ENCODE measurements at regions not wholly inside any gene's neighbourhood (a gene's known extent, or its start where the extent isn't known, plus 50 kb on each side); places are given as distances from the start of the nearest gene placed in this dataset.
"Not testable (repeated sequence)": the region's sequence is repeated elsewhere in the genome, so short reads cannot be mapped to it uniquely, and the experiment has no call there.

DNA sequence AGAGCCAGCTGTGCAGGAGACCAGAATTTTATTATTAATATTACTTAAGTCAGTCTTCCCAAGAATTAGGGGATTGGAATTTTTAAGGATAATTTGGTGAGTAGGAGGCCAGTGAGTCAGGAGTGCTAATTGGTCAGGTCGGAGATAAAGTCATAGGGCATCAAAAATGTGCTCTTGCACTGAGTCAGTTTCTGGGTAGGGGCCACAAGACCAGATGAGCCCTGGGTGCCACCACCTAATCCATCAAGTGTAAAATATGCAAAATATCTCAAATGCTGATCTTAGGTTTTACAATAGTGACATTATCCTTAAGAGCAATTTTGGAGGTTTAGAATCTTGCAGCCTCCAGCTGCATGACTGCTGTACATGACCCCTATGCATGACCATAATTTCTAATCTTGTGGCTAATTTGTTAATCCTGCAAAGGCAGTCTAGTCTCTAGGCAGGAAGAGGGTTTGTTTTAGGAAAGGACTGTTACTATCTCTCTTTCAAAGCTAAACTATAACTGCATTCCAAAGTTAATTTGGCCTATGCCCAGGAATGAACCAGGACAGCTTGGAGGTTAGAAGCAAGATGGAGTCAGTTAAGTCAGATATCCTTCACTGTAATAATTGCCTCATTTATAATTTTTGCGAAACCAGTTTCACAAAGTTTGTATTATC lies 215.9 kb downstream of the RNF152 start:
- no peak for DNase-seq (ENCODE audit: low spot score)

DNA sequence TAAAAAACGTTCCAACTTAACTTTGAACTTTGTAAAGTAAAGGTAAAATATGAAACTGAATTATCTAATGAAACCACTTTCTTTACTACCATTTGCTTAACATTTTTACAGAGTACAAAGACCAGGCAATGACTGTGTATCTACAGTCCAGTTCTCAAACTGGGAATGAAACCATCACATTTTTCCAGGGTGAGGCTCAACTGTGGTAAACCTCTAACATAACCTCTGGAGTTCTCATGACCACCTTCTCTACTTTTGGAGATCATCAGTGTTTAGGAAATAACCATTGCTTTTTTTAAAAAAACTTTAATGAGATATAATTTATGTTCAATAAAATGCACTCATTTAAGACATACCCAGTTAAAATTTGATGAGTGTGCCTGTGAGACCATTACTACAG lies 223.5 kb downstream of the RNF152 start:
- no peak for DNase-seq (ENCODE audit: low spot score)

DNA sequence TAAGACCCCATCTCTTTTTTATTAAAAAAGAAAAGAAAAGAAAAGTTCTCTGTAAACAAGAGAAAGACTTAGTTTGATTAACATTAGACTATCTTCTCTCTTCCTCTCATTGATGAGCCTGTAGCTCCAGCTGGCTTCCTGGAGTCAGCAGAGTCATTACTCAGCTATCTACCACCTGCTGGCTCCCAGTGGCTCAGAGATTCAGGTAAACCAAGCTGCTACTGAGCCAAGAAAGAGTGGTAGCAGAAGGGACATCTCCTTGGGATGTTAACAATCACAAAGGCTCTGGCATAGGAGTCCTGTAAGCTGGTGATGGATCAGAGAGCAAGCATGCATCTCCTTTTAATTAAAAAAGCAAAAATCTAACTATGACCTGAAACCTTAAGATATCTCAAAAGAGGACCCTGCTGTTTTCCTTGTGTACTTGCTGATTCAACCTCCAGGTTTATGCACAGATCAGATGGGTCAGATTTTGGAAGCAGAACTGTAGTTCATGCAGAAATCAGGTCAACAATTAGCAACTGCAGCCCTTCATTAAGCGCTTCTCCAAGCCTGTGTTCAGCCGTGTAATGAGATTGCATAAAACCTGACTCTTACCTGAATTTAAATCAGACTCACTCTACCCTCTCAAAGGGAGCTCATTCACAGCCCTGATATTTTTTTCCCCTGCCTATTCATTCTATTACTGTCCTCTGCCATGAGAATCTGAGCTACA lies 225.8 kb downstream of the RNF152 start:
- no peak for DNase-seq (ENCODE audit: low spot score)

DNA sequence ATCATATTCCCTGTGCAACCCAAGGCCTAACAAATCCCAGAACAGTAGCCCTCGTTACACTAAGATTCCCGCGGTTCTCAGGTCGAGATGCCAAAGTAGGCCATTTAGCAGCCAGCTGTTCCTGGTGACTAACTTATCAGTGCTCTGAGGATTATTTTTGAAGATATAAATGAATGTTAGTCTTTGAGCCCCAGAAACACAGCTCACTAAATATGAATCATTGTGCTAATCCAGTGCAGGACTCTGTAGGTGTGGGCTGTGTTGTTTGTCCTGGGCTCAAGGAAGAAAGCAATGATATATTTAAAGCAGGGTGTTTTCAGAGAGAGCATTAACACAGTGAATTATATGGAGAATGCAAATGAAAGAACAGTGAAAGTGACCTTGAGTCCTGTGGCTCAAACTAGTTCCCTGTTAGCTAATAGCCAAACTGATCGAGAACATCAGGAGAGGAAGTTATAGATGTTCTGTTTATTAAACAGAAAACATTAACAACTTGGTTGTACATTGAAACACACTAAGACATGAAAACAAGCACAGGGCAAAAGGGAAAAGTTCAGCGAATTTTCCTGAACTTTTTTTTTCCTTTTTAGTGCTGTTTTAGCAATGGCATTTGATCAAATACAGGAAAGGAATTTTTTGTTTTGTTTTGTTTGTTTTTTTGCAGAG lies 228.3 kb downstream of the RNF152 start:
- no peak for DNase-seq (ENCODE audit: low spot score)

DNA sequence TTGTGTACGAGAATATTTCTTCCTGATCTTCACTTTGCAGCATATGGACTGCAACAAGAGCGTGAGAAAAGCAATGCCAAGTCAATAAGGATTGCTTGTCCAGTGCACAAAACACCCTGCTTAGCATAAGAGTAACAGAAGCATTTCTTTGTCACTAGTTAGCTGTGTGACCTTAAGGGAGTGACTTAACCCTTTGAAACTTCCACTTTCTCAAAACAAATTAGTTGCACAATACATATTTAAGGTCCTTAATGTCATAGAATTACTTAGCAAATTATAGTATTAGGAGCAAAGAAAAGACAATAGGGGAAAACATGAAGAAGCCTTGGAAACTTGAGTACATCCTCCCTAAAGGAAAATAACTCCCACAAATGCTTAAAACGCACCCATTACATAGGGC lies 230.1 kb downstream of the RNF152 start:
- DNase-seq (ENCODE audit: low spot score): no peak

DNA sequence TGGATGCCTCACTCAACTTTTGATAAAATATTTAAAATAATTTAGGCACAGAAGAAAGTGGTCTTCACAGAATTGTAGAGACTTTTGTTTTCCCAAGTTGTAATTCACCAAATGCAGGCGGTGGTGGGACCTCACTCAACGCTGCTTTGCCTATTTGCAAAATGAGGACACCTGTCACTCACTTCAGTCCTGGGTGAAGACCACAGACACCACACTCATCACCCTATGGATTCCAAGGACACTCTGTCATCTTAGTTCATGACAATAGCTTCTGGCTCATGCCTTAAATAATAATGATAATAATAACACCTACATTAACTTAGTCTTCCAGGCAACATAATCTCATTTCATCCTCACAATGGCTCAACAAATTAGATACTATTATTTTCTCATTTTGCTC lies 234.4 kb downstream of the RNF152 start:
- no peak for DNase-seq (ENCODE audit: low spot score)

DNA sequence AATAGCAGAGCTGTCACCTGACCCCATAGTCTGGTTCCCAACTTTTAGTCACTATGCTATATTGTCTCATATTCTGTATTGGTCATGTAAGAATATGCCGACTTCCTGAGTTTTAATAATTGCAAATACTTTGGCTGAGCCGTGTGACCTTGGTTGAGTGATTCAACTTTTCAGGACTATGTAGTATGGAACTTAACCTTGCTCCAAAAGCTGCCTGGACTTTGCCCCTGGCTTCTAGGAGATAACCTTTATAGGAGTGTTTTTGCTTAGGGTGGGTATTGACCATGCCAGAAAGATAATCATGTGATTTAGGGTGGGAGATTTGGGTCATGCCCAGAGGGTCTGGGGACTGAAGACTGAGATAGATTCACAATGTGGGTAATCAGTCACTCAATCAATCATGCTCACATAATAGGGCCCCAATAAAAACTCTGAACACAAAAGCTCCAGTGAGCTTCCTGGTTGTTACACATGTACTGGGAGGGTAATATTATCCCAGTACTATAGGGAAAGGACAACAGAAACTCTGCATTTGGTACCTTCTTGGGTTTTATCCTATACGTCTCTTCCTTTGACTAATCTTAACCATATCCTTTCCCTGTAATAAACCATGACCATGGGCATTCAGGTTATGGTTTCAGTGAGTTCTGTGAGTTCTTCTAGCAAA lies 235.6 kb downstream of the RNF152 start:
- DNase-seq (ENCODE audit: low spot score): no peak

DNA sequence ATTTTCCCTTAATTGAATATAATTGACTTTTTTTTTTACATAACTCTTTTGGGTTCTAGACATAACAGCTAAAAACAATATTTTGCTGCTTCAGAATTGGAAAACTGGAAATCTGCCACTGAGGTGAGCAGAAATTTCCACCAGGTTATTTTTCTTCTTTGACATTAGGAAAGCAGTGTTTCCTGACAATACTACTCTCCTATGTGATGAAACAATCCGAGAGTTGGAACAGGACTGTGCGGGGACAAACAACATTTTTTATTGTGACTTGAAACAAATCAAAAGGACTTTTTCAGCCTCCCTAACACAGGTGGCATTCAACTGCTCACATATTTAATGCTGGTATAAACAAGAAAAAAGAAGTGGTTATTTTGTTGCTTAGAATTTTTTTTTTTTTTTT lies 237.2 kb downstream of the RNF152 start:
- DNase-seq (ENCODE audit: low spot score): no peak

DNA sequence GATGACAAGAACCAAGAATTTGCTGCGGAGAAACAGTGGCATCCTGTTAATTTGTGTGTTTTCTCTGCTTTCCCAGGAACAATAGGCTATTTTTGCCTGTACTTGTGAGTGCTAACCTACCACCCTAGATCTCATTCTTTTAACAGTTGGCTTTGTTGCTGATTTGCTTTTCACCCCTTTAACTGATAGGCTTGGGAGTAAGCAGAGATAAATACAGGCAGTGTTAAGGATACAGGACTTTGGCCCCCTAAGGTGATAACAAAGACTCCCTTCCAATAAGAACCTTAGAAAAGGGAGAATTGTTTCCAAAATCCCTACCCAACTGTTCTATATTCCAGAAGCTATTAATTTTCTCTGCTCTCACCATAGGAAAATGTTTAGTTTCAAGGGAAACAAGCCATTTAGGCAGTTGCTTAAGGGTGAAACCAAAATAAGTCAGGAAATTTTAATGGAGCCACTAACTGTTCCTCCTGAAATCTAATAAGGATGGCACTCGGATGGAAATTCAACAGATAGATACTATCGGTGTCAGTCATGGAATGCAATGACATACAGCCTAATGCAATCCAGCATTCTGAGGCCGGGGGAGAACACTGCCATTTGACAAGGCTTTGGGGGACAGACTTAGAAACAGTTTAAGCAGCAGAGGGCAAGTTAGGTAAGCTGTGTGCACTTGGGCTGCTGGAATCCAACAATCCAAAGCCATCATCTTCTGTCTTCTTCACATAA lies 238.8 kb downstream of the RNF152 start:
- DNase-seq (ENCODE audit: low spot score): no peak

DNA sequence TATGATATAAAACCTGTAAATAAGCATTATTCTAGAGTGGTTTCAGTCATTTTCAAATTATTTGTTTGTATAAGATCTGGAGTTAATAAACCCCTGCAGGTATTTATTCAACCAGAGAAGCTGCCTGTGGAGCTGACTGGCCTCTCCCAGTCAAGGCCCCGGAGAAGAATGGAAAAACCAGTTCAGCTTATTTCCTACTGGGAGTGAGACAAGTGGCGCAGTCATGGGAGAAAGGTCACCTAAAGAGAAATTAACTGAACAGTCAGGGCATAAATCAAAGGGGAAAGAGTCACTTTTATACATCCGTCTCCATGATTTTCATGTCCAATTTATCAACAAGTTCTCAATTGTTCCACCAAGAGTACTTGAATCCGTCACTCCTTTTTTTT lies 240.9 kb downstream of the RNF152 start:
- DNase-seq (ENCODE audit: low spot score): peak; percentile 27

DNA sequence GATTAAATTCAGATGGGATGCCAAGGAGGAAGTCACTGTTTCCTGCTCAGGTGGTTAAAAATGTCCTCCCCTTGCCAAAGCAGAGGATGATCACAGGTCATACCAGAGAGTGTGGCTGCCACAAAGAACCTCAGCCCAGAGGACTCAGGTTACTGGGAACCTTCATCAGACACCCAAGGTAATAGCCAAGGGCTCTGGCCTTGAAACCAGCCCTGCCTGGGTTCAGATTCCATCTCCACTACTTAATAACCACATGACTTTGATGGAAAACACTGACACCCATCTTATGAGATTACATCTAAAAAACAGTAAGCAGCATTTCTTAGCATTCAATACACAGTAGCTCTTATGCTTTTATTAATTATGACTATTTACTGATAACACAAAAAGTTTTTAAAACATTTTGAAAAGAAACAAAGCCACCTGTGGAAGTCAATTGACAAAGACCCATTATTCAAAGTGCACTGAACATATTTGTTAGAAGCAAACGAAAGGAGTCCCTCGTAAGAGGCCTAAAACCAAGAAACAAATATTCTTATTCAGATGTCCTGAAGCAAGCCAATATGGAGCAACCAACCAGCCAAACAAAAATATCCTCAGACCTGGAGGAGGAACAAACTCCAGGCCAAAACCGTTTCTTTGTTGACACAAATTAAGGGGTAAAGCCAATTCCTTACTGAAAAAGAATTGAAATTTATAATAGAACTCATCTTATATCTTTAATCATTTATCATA lies 241.5 kb downstream of the RNF152 start:
- no peak for DNase-seq (ENCODE audit: low spot score)

DNA sequence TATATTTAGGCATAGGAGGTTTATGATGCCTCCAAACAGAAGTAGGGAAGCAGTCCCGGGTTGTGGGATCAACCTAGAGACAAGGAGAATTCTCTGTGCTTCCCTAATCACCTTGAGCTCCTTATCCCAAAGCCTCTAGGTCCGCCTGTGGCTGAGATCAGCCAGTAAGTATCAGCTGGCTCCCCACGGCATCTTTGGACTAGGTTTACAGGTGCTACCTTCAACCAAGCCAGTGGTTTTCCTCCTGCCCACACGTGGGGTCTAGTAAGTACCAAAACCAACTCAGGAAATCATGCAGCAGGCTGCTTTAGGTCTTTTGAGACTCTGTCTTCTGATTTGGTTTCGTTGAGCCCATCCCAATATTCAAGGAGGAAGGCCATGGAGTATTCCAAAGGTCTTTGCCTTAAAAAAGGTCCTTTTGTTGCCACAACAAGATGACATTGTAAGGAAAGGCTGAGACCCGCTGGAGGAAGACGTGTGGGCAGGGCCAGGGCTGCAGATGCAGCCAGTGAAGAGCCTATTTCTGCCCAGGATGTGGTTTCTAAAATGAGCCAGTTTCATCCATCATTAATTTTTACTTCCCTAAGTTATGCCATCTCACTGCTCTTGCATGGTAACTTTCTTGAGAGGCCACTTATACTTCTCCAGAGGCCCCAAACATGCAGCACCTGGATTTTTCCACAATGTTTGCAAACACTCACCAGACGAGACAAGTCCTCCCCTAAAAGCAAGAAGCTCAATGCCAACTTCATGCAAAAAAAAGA lies 248.7 kb downstream of the RNF152 start:
- DNase-seq (ENCODE audit: low spot score): no peak

DNA sequence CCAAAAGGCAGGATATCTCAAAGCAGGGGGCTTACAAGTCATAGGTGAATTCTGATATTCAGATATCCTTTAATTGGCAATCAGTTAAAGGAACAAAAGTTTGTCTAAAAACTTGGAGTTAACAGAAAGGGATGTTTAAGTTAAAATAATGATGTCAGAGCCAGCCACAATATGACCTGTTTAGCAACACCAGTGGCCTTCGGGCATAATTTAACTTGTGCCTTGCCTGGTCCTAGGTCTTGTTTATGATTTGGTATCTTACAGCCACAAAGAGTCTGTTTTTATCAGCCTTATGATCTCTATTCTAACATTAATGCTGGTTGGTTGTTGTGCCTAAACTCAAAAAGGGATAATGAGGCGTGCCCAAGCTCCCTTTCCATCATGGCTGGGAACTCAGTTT lies 252.9 kb downstream of the RNF152 start:
- no peak for DNase-seq (ENCODE audit: low spot score)

DNA sequence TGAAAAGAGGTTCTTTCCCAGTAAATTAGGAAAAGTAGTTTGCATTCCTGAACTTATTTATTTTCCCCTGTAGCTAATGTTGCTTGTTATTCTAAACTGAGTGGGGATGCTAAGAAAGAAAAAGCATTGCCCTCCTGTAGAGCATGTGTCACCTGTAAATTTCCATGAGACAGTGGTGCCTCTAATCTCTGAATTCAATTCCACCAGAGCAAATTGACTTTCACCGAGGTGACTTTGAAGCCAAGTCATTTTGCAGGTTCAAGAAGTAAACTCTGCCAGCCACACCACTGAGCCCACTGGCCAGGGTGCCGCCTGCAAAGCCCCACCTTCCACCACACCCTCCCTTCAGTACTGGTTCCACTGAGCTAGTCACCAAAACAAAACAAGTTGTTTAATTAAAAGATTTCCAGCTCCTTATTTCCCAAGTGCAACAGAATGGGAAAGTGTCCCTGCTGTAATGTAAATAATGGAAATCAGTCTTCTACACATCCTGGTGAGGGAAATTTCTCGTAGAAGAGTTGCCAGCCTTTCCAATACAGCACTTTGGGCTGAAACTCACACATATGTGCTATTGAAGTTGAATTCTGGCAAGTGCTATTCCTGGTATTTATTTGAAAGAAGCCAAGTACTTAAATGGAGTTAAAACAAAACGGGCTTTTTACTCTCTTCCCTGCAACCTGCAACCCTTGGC lies 254.8 kb downstream of the RNF152 start:
- no peak for DNase-seq (ENCODE audit: low spot score)

DNA sequence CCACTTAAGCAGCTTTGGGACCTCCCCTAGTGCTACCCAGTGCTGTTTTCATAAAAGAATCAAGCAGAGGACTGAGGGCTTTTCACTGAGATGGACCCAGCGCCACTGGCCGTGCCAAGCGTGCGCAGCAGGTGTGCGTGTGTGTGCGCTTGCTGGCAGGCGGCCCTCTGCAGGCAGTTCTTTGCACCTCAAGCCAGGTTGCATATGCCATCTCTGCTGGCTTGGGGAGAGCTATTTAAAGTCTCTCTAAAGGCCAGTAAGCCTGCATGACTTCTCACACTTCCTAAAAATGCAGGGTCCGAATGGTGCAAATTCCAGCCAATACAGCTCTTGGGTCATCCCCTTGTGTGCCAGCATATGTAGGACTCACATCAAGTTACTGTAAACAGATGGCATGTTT lies 255.5 kb downstream of the RNF152 start:
- no peak for DNase-seq (ENCODE audit: low spot score)

DNA sequence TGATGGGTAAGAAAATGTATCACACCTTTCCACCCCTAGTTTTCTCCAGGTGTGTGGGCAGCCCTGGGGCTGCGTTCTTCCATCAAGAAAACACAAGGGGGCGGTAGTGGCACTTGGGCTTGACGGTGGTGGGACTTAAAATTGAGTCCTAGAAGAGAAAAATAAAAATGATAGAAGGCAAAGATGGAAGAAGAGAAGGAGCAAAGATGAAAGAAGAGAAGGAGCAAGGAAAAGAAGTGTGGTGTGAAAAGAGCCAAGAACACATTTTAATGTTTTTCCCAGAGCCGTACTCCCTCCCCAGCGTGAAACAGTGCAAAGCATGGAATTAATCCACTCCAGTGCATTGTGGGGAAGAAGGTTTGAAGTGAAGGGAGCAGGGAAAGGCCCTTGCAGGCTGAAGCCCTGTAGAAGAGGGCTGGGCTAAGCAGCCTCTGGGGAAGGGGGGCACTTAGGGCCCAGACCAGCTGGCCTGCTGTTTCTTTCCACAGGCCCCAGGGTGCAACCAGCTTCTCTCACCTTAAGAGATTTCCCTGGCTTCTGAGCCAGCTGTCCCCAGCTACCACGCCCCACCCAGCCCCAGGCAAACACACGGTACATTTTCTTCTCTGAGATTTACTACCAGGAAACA lies 256.8 kb downstream of the RNF152 start:
- peak; percentile 42 for DNase-seq (ENCODE audit: low spot score)

DNA sequence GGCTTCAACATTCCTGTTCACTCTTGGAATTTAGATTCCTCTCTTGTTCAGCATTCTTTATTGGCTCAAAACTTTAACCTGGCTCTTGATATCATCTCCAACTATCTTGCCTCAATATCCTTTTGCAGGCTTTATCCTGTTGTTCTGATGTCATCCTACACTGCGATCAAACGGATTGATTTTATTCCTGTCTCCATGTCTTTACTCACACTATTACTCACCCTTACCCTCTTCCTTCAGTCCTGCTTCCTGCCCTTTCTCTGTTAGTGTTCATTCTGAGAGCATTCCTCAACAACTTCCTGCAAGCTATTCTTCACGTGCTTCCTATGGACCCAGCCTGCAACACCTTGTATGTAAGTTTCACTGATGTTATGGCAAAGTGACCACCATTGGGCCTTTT lies 264.7 kb downstream of the RNF152 start:
- no peak for DNase-seq (ENCODE audit: low spot score)

DNA sequence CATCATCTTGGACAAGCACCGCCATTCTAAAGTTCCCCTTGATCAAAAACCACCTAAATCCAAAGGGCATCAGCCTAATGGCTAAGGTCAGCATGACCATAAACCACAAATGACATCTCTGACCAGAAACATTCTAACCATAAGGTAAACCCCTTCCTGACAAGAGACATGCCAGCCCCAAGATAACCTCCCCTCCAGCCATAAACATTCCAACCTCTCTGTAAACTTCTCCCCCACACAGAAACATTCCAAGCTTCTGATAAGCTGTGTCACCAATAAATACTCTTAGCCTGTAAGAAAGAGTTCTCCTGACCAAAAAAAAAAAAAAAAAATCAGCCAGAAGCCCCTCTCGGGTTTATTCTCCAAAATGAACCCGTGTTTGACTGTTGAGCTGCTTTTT lies 268.2 kb downstream of the RNF152 start:
- not testable (repeated sequence) for DNase-seq (ENCODE audit: low spot score)

DNA sequence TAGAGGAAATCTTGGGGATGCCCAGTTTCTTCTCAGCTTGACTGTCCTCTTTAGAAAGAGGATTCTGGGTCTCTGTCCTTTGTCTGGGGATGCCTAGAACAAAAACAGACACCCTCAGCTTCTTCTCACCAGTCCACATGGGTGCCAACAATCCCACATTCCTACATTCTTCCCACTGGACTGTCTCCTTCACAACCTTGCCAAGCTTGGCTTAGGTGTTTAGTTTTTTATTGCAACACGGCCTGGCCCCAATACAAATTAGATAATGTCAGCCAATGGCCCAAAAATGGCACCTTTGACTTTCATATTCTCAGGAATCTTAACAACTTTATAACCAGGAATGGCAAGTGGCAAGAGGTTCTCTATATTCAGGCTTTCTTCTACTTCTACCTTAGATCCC lies 273.0 kb downstream of the RNF152 start:
- DNase-seq (ENCODE audit: low spot score): no peak

DNA sequence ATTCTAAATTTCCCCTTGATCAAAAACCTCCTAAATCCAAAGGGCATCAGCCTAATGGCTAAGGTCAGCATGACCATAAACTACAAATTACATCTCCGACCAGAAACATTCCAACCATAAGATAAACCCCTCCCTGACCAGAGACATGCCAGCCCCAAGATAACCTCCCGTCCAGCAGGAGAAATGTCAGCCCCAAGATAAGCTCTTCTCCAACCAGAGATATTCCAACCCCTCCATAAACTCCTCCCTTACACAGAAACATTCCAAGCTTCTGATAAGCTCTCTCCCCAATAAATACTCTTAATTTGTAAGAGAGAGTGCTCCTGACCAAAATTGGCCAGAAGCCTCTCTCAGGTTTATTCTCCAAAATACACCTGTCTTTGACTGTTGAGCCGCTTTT lies 274.0 kb downstream of the RNF152 start:
- no peak for DNase-seq (ENCODE audit: low spot score)

All from LoVo (cell line).